Activated CD4-positive, alpha-beta T cell treated with anti-CD3 and anti-CD28 coated beads, Interleukin-2, amount 10 ng/mL, durations not matched to agents 7 days and 5 days (primary cell): ENCODE measurements at regions not wholly inside any gene's neighbourhood (a gene's known extent, or its start where the extent isn't known, plus 50 kb on each side); places are given as distances from the start of the nearest gene placed in this dataset.

Source experiments
- CTCF ChIA-PET: fragments of 350-600 bp; sonication (Branson Sonifier 250); formaldehyde crosslinking; loops from one replicate; lab custom pipeline; 2021; ENCODE audit warnings: antibody characterized with exemption; lab: Charles Lee
- POLR2A ChIA-PET: fragments of 350-600 bp; sonication (Branson Sonifier 250); formaldehyde crosslinking; loops from one replicate; lab custom pipeline; 2021; ENCODE audit warnings: antibody characterized with exemption; lab: Charles Lee
- DNase-seq: peaks from one replicate; pipeline ENCODE4 v3.0.0-alpha.2; 2020
- H3K27ac Mint-ChIP-seq: one replicate; pipeline ENCODE4 v1.8.0; 2021; ENCODE audit warnings: mild to moderate bottlenecking, moderate library complexity, mixed read lengths
- H3K27me3 Mint-ChIP-seq: one replicate; pipeline ENCODE4 v1.8.0; 2021; ENCODE audit warnings: mixed read lengths
- H3K36me3 Mint-ChIP-seq: one replicate; pipeline ENCODE4 v1.8.0; 2021; ENCODE audit warnings: low read depth, mixed read lengths
- H3K4me1 Mint-ChIP-seq: one replicate; pipeline ENCODE4 v1.8.0; 2021; ENCODE audit warnings: mixed read lengths
- H3K4me3 Mint-ChIP-seq: one replicate; pipeline ENCODE4 v1.8.0; 2021; ENCODE audit warnings: mild to moderate bottlenecking, moderate library complexity, mixed read lengths
- H3K9me3 Mint-ChIP-seq: one replicate; pipeline ENCODE4 v1.8.0; 2021; ENCODE audit warnings: mixed read lengths

- CTCF ChIA-PET: no interaction called here
- Mint-ChIP-seq H3K4me3 (no peak overlapping the region), H3K27me3 (peaks cover 2% of the 10 kb centered on the region), H3K9me3 (peaks cover 6% of the 10 kb centered on the region), H3K36me3 (peaks cover 41% of the 10 kb centered on the region), H3K4me1 (peaks cover 42% of the 10 kb centered on the region), H3K27ac (no peak overlapping the region)
- POLR2A ChIA-PET: no interaction called here
- no peak for DNase-seq
Observed at GRCh38 chr6:144607998-144608735, 323.0 kb downstream of the UTRN start.

DNA sequence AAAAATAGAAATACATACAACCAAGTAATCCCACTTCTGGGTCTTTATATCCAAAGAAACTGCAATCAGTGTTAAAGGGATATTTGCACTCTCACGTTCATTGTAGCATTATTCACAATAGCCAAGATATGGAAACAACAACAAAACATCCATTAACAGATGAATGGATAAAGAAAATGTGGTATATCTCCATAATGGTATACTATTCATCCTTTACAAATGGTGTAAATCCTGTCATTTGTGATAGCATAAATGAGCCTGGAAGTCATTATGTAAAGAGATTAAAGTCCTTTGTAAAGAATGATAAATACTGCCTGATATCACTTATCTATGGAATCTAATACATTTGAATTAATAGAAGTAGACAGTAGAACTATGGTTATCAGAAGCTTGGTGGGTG, 327.7 kb downstream of the UTRN start:
- H3K4me3 Mint-ChIP-seq: no peak overlapping the region
- H3K4me1 Mint-ChIP-seq: peaks cover 28% of the 10 kb centered on the region
- no peak for DNase-seq
- no peak overlapping the region for H3K27ac Mint-ChIP-seq
- CTCF ChIA-PET: no interaction called here
- POLR2A ChIA-PET: no interaction called here
- peaks cover 29% of the 10 kb centered on the region for H3K36me3 Mint-ChIP-seq
- peaks cover 2% of the 10 kb centered on the region for H3K27me3 Mint-ChIP-seq
- peaks cover 6% of the 10 kb centered on the region for H3K9me3 Mint-ChIP-seq

DNA sequence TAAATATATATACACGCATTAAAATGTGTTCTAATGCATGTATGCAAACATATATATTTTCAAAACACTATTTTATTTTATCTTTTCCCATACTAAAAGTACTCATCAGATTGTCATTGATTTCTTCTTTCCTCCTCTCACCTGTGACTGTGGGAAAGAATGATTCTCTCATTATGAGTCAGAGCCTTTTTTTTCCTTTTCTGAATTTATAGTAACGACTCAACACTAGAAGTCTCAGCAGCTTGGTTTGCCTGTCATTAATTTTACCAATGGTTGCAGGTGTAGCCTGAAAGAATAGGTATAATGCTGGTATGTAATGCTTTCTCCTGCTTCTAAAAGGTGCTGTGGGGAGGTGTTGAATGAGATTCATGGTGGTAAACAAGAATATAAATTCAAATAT, 328.7 kb downstream of the UTRN start:
- peaks cover 19% of the 10 kb centered on the region for H3K36me3 Mint-ChIP-seq
- H3K4me1 Mint-ChIP-seq: peaks cover 17% of the 10 kb centered on the region
- H3K4me3 Mint-ChIP-seq: no peak overlapping the region
- peaks cover 3% of the 10 kb centered on the region for H3K9me3 Mint-ChIP-seq
- no peak for DNase-seq
- no peak overlapping the region for H3K27ac Mint-ChIP-seq
- H3K27me3 Mint-ChIP-seq: peaks cover 2% of the 10 kb centered on the region
- ChIA-PET CTCF (interaction anchor here (0.8 kb wide), 2 partner anchors 20 to 25 kb away, joined by 3 to 5 read pairs; no protein-coding TSS in a partner anchor), POLR2A (no interaction called here)

DNA sequence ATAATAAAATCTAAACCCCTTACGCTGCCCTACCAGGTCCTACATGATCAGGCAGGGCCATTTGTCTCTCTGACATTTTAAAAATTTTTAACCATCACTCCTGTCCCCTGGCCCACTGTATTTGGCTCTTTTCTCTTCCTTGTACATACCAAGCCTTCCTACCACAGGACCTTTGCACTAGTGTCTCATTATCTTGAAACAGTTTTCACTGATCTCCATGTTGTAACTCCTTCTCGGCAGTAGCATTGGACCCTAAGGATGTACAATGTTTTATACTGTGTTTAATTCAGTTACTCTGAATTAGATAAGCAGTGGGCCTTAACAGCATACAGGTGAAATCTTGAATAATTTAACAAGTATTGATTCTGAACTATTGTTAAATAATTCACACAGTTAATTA, 330.7 kb downstream of the UTRN start:
- no peaks in the 10 kb centered on the region for H3K9me3 Mint-ChIP-seq
- no peak for DNase-seq
- POLR2A ChIA-PET: no interaction called here
- H3K27ac Mint-ChIP-seq: peak overlapping the region; percentile 34
- H3K36me3 Mint-ChIP-seq: peaks cover 9% of the 10 kb centered on the region
- CTCF ChIA-PET: no interaction called here
- peaks cover 17% of the 10 kb centered on the region for H3K4me1 Mint-ChIP-seq
- no peaks in the 10 kb centered on the region for H3K27me3 Mint-ChIP-seq
- H3K4me3 Mint-ChIP-seq: no peak overlapping the region

- no peak overlapping the region for H3K4me3 Mint-ChIP-seq
- POLR2A ChIA-PET: no interaction called here
- peaks cover 9% of the 10 kb centered on the region for H3K36me3 Mint-ChIP-seq
Observed at GRCh38 chr6:144617191-144617590, 332.1 kb downstream of the UTRN start.

GRCh38 chr6:144617708-144618107, 332.6 kb downstream of the UTRN start:
- DNase-seq: no peak
- Mint-ChIP-seq H3K9me3 (no peaks in the 10 kb centered on the region), H3K27me3 (no peaks in the 10 kb centered on the region), H3K4me1 (peaks cover 11% of the 10 kb centered on the region), H3K27ac (no peak overlapping the region), H3K4me3 (no peak overlapping the region), H3K36me3 (peaks cover 8% of the 10 kb centered on the region)
- POLR2A ChIA-PET: no interaction called here
- CTCF ChIA-PET: no interaction called here

More at GRCh38 chr6:144617191-144617590, 332.1 kb downstream of the UTRN start:
- DNase-seq: no peak
- H3K9me3 Mint-ChIP-seq: no peaks in the 10 kb centered on the region
- H3K27ac Mint-ChIP-seq: no peak overlapping the region
- H3K4me1 Mint-ChIP-seq: peaks cover 14% of the 10 kb centered on the region
- CTCF ChIA-PET: no interaction called here
- no peaks in the 10 kb centered on the region for H3K27me3 Mint-ChIP-seq

GRCh38 chr6:144619966-144620365, 334.8 kb downstream of the UTRN start:
- no peaks in the 10 kb centered on the region for H3K27me3 Mint-ChIP-seq
- CTCF ChIA-PET: no interaction called here
- H3K4me3 Mint-ChIP-seq: no peak overlapping the region
- no peaks in the 10 kb centered on the region for H3K9me3 Mint-ChIP-seq
- no peak overlapping the region for H3K27ac Mint-ChIP-seq
- DNase-seq: no peak
- H3K36me3 Mint-ChIP-seq: peaks cover 4% of the 10 kb centered on the region
- POLR2A ChIA-PET: no interaction called here
- H3K4me1 Mint-ChIP-seq: no peaks in the 10 kb centered on the region

GRCh38 chr6:144621332-144621731, 336.2 kb downstream of the UTRN start:
- no peaks in the 10 kb centered on the region for H3K9me3 Mint-ChIP-seq
- H3K27me3 Mint-ChIP-seq: no peaks in the 10 kb centered on the region
- no peak overlapping the region for H3K4me3 Mint-ChIP-seq
- H3K4me1 Mint-ChIP-seq: no peaks in the 10 kb centered on the region
- H3K27ac Mint-ChIP-seq: no peak overlapping the region
- POLR2A ChIA-PET: no interaction called here
- peaks cover 2% of the 10 kb centered on the region for H3K36me3 Mint-ChIP-seq
- CTCF ChIA-PET: no interaction called here
- no peak for DNase-seq

- H3K36me3 Mint-ChIP-seq: no peaks in the 10 kb centered on the region
- no peaks in the 10 kb centered on the region for H3K4me1 Mint-ChIP-seq
- no peak overlapping the region for H3K4me3 Mint-ChIP-seq
- no peak overlapping the region for H3K27ac Mint-ChIP-seq
- no peak for DNase-seq
- POLR2A ChIA-PET: no interaction called here
- no peaks in the 10 kb centered on the region for H3K9me3 Mint-ChIP-seq
- CTCF ChIA-PET: no interaction called here
- no peaks in the 10 kb centered on the region for H3K27me3 Mint-ChIP-seq
Observed at GRCh38 chr6:144624246-144624645, 339.1 kb downstream of the UTRN start.

DNA sequence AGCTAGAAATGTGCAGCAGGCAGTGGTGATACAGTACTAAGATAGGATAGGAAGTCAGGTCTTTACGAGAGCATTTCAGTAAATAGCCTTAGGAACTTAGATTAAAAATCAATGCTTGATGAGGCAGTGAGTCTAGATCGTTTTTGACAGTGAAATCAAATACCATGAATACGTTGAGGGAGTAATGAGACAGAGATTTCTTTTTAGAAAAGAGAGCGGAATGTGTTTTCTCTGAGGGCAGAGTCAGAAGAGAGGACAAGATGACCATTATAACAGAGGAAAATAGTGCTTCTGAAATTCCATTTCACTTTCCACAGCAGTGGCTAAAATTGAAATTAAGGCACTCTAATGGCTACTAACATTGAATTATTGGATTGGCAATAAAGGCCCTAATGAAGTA, 339.6 kb downstream of the UTRN start:
- no peaks in the 10 kb centered on the region for H3K4me1 Mint-ChIP-seq
- no peaks in the 10 kb centered on the region for H3K36me3 Mint-ChIP-seq
- no peak overlapping the region for H3K4me3 Mint-ChIP-seq
- no peak for DNase-seq
- ChIA-PET POLR2A (no interaction called here), CTCF (no interaction called here)
- no peaks in the 10 kb centered on the region for H3K27me3 Mint-ChIP-seq
- H3K9me3 Mint-ChIP-seq: no peaks in the 10 kb centered on the region
- H3K27ac Mint-ChIP-seq: no peak overlapping the region

- no peaks in the 10 kb centered on the region for H3K27me3 Mint-ChIP-seq
- CTCF ChIA-PET: no interaction called here
- H3K9me3 Mint-ChIP-seq: no peaks in the 10 kb centered on the region
- peaks cover 4% of the 10 kb centered on the region for H3K36me3 Mint-ChIP-seq
- POLR2A ChIA-PET: no interaction called here
- DNase-seq: no peak
- H3K4me3 Mint-ChIP-seq: no peak overlapping the region
- no peaks in the 10 kb centered on the region for H3K4me1 Mint-ChIP-seq
- H3K27ac Mint-ChIP-seq: no peak overlapping the region
Observed at GRCh38 chr6:144630857-144631256, 345.7 kb downstream of the UTRN start.

DNA sequence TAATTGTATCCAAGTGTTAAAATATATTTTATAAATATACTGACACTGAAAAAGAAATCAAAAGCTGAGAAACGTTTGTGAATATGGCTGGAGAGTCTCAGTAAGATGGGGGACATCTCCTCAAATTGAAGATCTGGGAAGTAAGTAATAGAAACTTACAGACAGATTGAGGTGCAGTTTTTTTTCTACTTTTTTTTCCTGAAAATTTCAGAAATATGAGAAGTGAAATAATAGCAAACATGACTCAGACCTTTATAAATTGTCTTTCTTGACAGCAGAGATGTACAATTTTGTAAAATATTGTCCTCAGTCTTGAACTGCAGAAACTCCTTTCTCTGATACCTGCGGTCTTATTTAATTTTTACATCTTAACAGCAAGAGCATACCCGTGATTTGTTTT, 347.1 kb downstream of the UTRN start:
- CTCF ChIA-PET: no interaction called here
- POLR2A ChIA-PET: no interaction called here
- H3K9me3 Mint-ChIP-seq: no peaks in the 10 kb centered on the region
- no peaks in the 10 kb centered on the region for H3K4me1 Mint-ChIP-seq
- H3K27ac Mint-ChIP-seq: no peak overlapping the region
- DNase-seq: no peak
- H3K27me3 Mint-ChIP-seq: no peaks in the 10 kb centered on the region
- no peak overlapping the region for H3K4me3 Mint-ChIP-seq
- peaks cover 8% of the 10 kb centered on the region for H3K36me3 Mint-ChIP-seq

DNA sequence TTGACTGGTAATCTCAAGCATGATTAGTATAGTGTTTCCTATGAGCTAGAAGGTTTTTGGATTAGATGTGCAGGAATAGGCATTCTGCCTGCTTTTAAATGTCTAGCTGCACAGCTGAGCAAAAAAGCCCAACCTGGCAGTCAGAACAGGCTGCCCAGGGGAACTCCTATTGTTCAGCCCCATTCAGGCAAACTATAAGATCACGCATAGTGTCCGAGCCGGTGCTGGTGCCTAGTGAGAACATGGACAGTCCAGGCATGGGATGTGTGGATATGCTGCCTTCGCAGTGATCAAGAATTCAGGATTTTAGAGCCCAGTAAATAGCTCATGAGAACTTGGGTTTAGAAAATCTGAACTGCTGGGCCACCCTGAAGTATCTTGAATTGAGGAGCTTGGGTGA, 348.8 kb downstream of the UTRN start:
- Mint-ChIP-seq H3K9me3 (no peaks in the 10 kb centered on the region), H3K4me3 (no peak overlapping the region), H3K36me3 (peaks cover 8% of the 10 kb centered on the region), H3K4me1 (no peaks in the 10 kb centered on the region), H3K27ac (no peak overlapping the region), H3K27me3 (no peaks in the 10 kb centered on the region)
- CTCF ChIA-PET: interaction anchor here (0.5 to 1.0 kb wide), 2 partner anchors 19 to 146 kb away, joined by 3 to 4 read pairs; no protein-coding TSS in a partner anchor
- no peak for DNase-seq
- POLR2A ChIA-PET: no interaction called here

DNA sequence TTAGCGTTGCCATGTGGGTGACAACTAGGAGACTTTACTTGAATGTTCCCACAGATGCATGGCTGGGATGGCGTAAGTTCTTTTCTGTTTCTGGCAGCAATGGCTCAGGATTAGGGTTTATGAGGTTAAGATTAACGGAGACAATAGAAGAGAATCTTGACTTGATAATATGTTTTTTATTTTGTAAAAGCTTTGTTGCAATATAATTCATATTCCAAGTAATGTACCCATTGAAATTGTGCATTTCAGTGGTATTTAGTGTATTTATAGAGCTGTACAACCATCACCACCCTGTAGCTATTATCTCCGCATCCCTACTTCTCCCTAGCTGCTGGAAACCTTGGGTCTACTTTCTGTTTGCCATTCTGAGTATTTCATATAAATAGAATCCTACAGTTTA, 349.2 kb downstream of the UTRN start:
- peaks cover 11% of the 10 kb centered on the region for H3K36me3 Mint-ChIP-seq
- ChIA-PET POLR2A (no interaction called here), CTCF (interaction anchor here (1.0 kb wide), 1 partner anchor 20 kb away, joined by 3 read pairs; no protein-coding TSS in a partner anchor)
- no peak for DNase-seq
- no peaks in the 10 kb centered on the region for H3K4me1 Mint-ChIP-seq
- no peaks in the 10 kb centered on the region for H3K27me3 Mint-ChIP-seq
- no peak overlapping the region for H3K27ac Mint-ChIP-seq
- no peaks in the 10 kb centered on the region for H3K9me3 Mint-ChIP-seq
- no peak overlapping the region for H3K4me3 Mint-ChIP-seq
